ENCODE measurements at regions not wholly inside any gene's neighbourhood (a gene's known extent, or its start where the extent isn't known, plus 50 kb on each side); places are given as distances from the start of the nearest gene placed in this dataset.
"Not testable (repeated sequence)": the region's sequence is repeated elsewhere in the genome, so short reads cannot be mapped to it uniquely, and the experiment has no call there.

- Histone ChIP-seq H2AFZ (ENCODE audit: low read length) (no peak overlapping the region), H3K9ac (ENCODE audit: low read length) (no peak overlapping the region), H3F3A (ENCODE audit: insufficient read depth, low read length) (no peaks in the 10 kb centered on the region), H4K20me1 (ENCODE audit: insufficient read depth, low read length) (no peaks in the 10 kb centered on the region), H3K9me2 (replicated peaks; ENCODE audit: insufficient read depth, low read length) (no peaks in the 10 kb centered on the region), H3K27me3 (replicated peaks; ENCODE audit: insufficient read depth, low read length) (no peaks in the 10 kb centered on the region), H3K4me3 (ENCODE audit: low read length) (no peak overlapping the region), H3K4me2 (ENCODE audit: low read depth, low read length) (no peak overlapping the region), H3K9me3 (replicated peaks; ENCODE audit: insufficient read depth, low read length) (no peaks in the 10 kb centered on the region), H3K27ac (ENCODE audit: low read length) (no peak overlapping the region), H3K4me1 (ENCODE audit: low read length) (no peaks in the 10 kb centered on the region), H3K79me2 (ENCODE audit: low read length) (no peaks in the 10 kb centered on the region), H3K36me3 (replicated peaks; ENCODE audit: insufficient read depth, low read length) (no peaks in the 10 kb centered on the region)
- DNase-seq = no peak
- TF ChIP-seq EZH2 (optimal IDR thresholded peaks at IDR 0.05; ENCODE audit: low read depth, low read length) (no peak), EZH2phosphoT487 (IDR thresholded peaks at IDR 0.05; ENCODE audit: low read length) (no peak)
- TF ChIP-seq, protein P1, sequence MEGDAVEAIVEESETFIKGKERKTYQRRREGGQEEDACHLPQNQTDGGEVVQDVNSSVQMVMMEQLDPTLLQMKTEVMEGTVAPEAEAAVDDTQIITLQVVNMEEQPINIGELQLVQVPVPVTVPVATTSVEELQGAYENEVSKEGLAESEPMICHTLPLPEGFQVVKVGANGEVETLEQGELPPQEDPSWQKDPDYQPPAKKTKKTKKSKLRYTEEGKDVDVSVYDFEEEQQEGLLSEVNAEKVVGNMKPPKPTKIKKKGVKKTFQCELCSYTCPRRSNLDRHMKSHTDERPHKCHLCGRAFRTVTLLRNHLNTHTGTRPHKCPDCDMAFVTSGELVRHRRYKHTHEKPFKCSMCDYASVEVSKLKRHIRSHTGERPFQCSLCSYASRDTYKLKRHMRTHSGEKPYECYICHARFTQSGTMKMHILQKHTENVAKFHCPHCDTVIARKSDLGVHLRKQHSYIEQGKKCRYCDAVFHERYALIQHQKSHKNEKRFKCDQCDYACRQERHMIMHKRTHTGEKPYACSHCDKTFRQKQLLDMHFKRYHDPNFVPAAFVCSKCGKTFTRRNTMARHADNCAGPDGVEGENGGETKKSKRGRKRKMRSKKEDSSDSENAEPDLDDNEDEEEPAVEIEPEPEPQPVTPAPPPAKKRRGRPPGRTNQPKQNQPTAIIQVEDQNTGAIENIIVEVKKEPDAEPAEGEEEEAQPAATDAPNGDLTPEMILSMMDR (IDR thresholded peaks at IDR 0.05; ENCODE audit: low read length) = no peak
These were observed 146.6 kb upstream of the FANCL start for GRCh38 chr2:58387701-58388100.

DNA sequence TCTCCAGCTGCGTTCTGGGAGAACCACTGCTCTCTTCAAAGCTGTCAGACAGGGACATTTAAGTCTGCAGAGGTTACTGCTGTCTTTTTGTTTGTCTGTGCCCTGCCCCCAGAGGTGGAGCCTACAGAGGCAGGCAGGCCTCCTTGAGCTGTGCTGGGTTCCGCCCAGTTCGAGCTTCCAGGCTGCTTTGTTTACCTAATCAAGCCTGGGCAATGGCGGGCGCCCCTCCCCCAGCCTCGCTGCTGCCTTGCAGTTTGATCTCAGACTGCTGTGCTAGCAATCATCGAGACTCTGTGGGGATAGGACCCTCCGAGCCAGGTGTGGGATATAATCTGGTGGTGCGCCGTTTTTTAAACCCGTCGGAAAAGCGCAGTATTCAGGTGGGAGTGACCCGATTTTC lies 145.8 kb upstream of the FANCL start:
- H3K27ac ChIP-seq (ENCODE audit: low read length); H3K79me2 ChIP-seq (ENCODE audit: low read length); H3K4me1 ChIP-seq (ENCODE audit: low read length); H4K20me1 ChIP-seq (ENCODE audit: insufficient read depth, low read length); H3K27me3 ChIP-seq (replicated peaks; ENCODE audit: insufficient read depth, low read length); H3K4me2 ChIP-seq (ENCODE audit: low read depth, low read length); DNase-seq; H2AFZ ChIP-seq (ENCODE audit: low read length); H3K9me3 ChIP-seq (replicated peaks; ENCODE audit: insufficient read depth, low read length); H3F3A ChIP-seq (ENCODE audit: insufficient read depth, low read length); H3K4me3 ChIP-seq (ENCODE audit: low read length); H3K9ac ChIP-seq (ENCODE audit: low read length); H3K9me2 ChIP-seq (replicated peaks; ENCODE audit: insufficient read depth, low read length); H3K36me3 ChIP-seq (replicated peaks; ENCODE audit: insufficient read depth, low read length): not testable (repeated sequence)

DNA sequence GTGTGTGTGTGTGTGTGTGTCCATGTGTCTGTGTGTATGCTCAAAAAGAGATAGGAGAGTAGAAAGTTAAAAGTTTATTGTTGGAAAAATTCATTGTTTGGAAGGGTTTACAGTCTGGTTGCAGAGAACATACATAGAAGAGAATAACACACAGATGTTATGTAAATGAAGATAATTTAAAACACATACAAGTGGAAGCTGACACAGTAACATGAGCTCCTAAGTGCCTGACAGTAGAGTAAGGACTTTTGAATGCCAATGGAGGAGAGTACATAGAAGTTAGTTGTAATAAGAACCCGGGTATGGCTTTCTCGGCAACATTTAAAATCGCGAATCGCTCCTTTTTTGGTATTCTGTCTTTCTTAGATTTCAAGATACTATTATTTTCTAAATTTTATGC lies 137.0 kb upstream of the FANCL start:
- Histone ChIP-seq H3K9me3 (replicated peaks; ENCODE audit: insufficient read depth, low read length) (no peaks in the 10 kb centered on the region), H3K4me2 (ENCODE audit: low read depth, low read length) (no peak overlapping the region), H4K20me1 (ENCODE audit: insufficient read depth, low read length) (no peaks in the 10 kb centered on the region), H3K4me1 (ENCODE audit: low read length) (no peaks in the 10 kb centered on the region), H3K36me3 (replicated peaks; ENCODE audit: insufficient read depth, low read length) (no peaks in the 10 kb centered on the region), H3K9ac (ENCODE audit: low read length) (no peak overlapping the region), H2AFZ (ENCODE audit: low read length) (no peak overlapping the region), H3K9me2 (replicated peaks; ENCODE audit: insufficient read depth, low read length) (no peaks in the 10 kb centered on the region), H3K79me2 (ENCODE audit: low read length) (no peaks in the 10 kb centered on the region), H3K27ac (ENCODE audit: low read length) (no peak overlapping the region), H3F3A (ENCODE audit: insufficient read depth, low read length) (no peaks in the 10 kb centered on the region), H3K4me3 (ENCODE audit: low read length) (no peak overlapping the region), H3K27me3 (replicated peaks; ENCODE audit: insufficient read depth, low read length) (no peaks in the 10 kb centered on the region)
- TF ChIP-seq EZH2 (optimal IDR thresholded peaks at IDR 0.05; ENCODE audit: low read depth, low read length) (no peak), EZH2phosphoT487 (IDR thresholded peaks at IDR 0.05; ENCODE audit: low read length) (no peak)
- TF ChIP-seq, protein P1 (IDR thresholded peaks at IDR 0.05; ENCODE audit: low read length) = no peak
- DNase-seq = no peak

GRCh38 chr2:58377181-58377580 lies 136.1 kb upstream of the FANCL start:
- Histone ChIP-seq H3K4me2 (ENCODE audit: low read depth, low read length) (no peak overlapping the region), H3K9me2 (replicated peaks; ENCODE audit: insufficient read depth, low read length) (no peaks in the 10 kb centered on the region), H3K9ac (ENCODE audit: low read length) (no peak overlapping the region), H4K20me1 (ENCODE audit: insufficient read depth, low read length) (no peaks in the 10 kb centered on the region), H3K27me3 (replicated peaks; ENCODE audit: insufficient read depth, low read length) (no peaks in the 10 kb centered on the region), H2AFZ (ENCODE audit: low read length) (no peak overlapping the region), H3K79me2 (ENCODE audit: low read length) (no peaks in the 10 kb centered on the region), H3K4me1 (ENCODE audit: low read length) (no peaks in the 10 kb centered on the region), H3K9me3 (replicated peaks; ENCODE audit: insufficient read depth, low read length) (no peaks in the 10 kb centered on the region), H3K36me3 (replicated peaks; ENCODE audit: insufficient read depth, low read length) (no peaks in the 10 kb centered on the region), H3F3A (ENCODE audit: insufficient read depth, low read length) (no peaks in the 10 kb centered on the region), H3K4me3 (ENCODE audit: low read length) (no peak overlapping the region), H3K27ac (ENCODE audit: low read length) (no peak overlapping the region)
- TF ChIP-seq EZH2 (optimal IDR thresholded peaks at IDR 0.05; ENCODE audit: low read depth, low read length) (no peak), EZH2phosphoT487 (IDR thresholded peaks at IDR 0.05; ENCODE audit: low read length) (no peak)
- TF ChIP-seq, protein P1 (IDR thresholded peaks at IDR 0.05; ENCODE audit: low read length) = no peak
- no peak for DNase-seq

Data from MM.1S (cell line).